22Rv1 (cell line): ENCODE measurements at regions not wholly inside any gene's neighbourhood (a gene's known extent, or its start where the extent isn't known, plus 50 kb on each side); places are given as distances from the start of the nearest gene placed in this dataset.

ENCODE experiments used
- ZFX ChIP-seq: fragments of 450-650 bp; IDR thresholded peaks from 2 replicates; pipeline ENCODE4 v1.6.1; 2017; ENCODE audit warnings: antibody characterized with exemption, borderline replicate concordance
- TF ChIP-seq, protein P1 (sequence below): fragments of 450-650 bp; IDR thresholded peaks from 2 replicates; pipeline ENCODE4 v1.5.1; 2017; ENCODE audit warnings: mild to moderate bottlenecking

DNA sequence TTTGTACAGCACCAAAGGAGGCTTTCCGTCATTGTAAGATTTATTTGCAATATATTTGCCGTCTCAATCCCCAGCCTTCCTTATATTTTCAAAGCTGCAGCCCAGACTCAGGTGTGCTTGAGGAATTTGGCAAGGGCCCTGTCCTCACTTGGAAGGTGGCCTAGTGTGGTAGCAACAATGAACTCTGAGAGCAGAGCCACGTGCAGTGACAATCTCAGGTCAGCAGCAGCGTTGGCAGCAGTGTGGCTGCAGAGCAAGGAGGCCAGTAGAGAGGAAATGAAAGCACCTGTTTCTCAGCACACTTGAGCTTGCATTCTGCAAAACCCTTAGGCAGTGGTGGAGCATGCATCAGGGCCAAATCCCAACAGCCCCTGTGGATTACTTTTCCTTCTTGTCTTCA lies 613.5 kb downstream of the RBFOX1 start:
- TF ChIP-seq ZFX: no peak
- TF ChIP-seq, protein P1, sequence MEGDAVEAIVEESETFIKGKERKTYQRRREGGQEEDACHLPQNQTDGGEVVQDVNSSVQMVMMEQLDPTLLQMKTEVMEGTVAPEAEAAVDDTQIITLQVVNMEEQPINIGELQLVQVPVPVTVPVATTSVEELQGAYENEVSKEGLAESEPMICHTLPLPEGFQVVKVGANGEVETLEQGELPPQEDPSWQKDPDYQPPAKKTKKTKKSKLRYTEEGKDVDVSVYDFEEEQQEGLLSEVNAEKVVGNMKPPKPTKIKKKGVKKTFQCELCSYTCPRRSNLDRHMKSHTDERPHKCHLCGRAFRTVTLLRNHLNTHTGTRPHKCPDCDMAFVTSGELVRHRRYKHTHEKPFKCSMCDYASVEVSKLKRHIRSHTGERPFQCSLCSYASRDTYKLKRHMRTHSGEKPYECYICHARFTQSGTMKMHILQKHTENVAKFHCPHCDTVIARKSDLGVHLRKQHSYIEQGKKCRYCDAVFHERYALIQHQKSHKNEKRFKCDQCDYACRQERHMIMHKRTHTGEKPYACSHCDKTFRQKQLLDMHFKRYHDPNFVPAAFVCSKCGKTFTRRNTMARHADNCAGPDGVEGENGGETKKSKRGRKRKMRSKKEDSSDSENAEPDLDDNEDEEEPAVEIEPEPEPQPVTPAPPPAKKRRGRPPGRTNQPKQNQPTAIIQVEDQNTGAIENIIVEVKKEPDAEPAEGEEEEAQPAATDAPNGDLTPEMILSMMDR: no peak
